ENCODE measurements at regions not wholly inside any gene's neighbourhood (a gene's known extent, or its start where the extent isn't known, plus 50 kb on each side); places are given as distances from the start of the nearest gene placed in this dataset.

GRCh38 chr13:82341116-82341515 lies 1541.2 kb downstream of the SLITRK1 start:
- TF ChIP-seq ARNT (IDR thresholded peaks at IDR 0.05) (no peak), PKNOX1 (IDR thresholded peaks at IDR 0.05) (no peak), FOXM1 (IDR thresholded peaks at IDR 0.05; ENCODE audit: borderline replicate concordance) (no peak), NFRKB (IDR thresholded peaks at IDR 0.05) (no peak), SUZ12 (IDR thresholded peaks at IDR 0.05) (no peak)
